ENCODE measurements at regions not wholly inside any gene's neighbourhood (a gene's known extent, or its start where the extent isn't known, plus 50 kb on each side); places are given as distances from the start of the nearest gene placed in this dataset.

- TF ChIP-seq POLR2A (IDR thresholded peaks at IDR 0.05; ENCODE audit: extremely low read depth, insufficient read length) (no peak), MYC (IDR thresholded peaks at IDR 0.05; ENCODE audit: low read depth, low read length) (no peak), CTCF (IDR thresholded peaks at IDR 0.05; ENCODE audit: low read depth, low read length) (no peak)
These were observed 84.0 kb upstream of the TMEM132D start for GRCh38 chr12:129987841-129988240.
